OCI-LY7 (cell line): ENCODE measurements at regions not wholly inside any gene's neighbourhood (a gene's known extent, or its start where the extent isn't known, plus 50 kb on each side); places are given as distances from the start of the nearest gene placed in this dataset.

Experiments used
- CTCF ChIP-seq: fragments of 200-600 bp; sonication (generic); conservative IDR thresholded peaks from 2 replicates; pipeline ENCODE4 v1.5.1; 2014; ENCODE audit warnings: mild to moderate bottlenecking, antibody characterized with exemption, low read length, moderate library complexity, mixed read lengths
- EZH2phosphoT487 ChIP-seq: fragments of 200-600 bp; sonication (generic); IDR thresholded peaks from 2 replicates; pipeline ENCODE4 v1.6.1; 2018; ENCODE audit warnings: low read depth, borderline replicate concordance, mild to moderate bottlenecking, mixed run types, antibody characterized with exemption, low read length, moderate library complexity, mixed read lengths

DNA sequence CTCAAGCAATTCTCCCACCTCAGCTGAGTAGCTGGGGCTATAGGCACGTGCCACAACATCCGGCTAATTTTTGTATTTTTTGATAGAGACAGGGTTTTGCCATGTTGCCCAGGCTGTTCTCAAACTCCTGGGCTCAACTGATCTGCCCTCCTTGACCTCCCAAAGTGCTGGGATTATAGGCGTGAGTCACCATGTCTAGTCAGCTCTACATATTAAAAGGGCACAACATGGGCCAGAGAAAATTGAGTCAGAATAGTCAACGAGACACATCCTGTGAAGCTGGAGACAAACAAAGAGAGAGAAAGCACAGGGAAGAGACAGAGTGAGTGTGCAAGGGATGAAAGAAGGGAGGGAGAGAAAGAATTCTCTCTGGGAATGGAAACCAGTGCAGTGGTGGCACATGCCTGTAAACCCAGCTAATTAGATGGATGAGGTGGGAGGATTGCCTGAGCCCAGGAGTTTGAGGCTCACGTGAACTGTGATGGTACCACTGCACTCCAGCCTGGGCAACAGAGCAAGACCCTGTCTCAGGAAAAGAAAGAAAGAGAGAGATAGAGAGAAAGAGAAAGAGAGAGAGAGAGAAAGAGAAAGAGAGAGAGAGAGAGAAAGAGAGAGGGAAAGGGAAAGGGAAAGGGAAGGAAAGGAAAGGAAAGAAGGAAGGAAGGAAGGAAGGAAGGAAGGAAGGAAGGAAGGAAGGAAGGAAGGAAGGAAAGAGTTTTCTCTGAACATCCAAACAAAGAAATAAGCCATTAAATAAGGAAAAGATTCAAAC lies 107.2 kb upstream of the SLC25A36 start:
- no peak for TF ChIP-seq CTCF
- no peak for TF ChIP-seq EZH2phosphoT487
